Trophoblast cell (in vitro differentiated cells and primary cell): ENCODE measurements at regions not wholly inside any gene's neighbourhood (a gene's known extent, or its start where the extent isn't known, plus 50 kb on each side); places are given as distances from the start of the nearest gene placed in this dataset.

Source experiments
- DNase-seq, 2 donors: peaks; one replicate each; pipeline ENCODE4 v3.0.0-alpha.2; 2016
- H2AFZ ChIP-seq: 2 replicates; pipeline ENCODE4 v1.6.1; 2013; ENCODE audit warnings: low read length, moderate library complexity, mild to moderate bottlenecking; ENCODE audit not compliant: insufficient read depth, poor library complexity
- H2AK5ac ChIP-seq: 2 replicates; pipeline ENCODE4 v1.6.1; 2013; ENCODE audit warnings: mild to moderate bottlenecking, low read length
- H2BK120ac ChIP-seq: 2 replicates; pipeline ENCODE4 v1.6.1; 2013; ENCODE audit warnings: low read length, mild to moderate bottlenecking, moderate library complexity; ENCODE audit not compliant: insufficient read depth, poor library complexity
- H2BK12ac ChIP-seq: 2 replicates; pipeline ENCODE4 v1.6.1; 2013; ENCODE audit warnings: mild to moderate bottlenecking, low read length, moderate library complexity
- H2BK5ac ChIP-seq: 2 replicates; pipeline ENCODE4 v1.6.1; 2013; ENCODE audit warnings: low read length, low read depth, moderate library complexity, mild to moderate bottlenecking; ENCODE audit not compliant: poor library complexity
- H3K14ac ChIP-seq: 2 replicates; pipeline ENCODE4 v1.6.1; 2013; ENCODE audit warnings: mild to moderate bottlenecking, low read length
- H3K18ac ChIP-seq: 2 replicates; pipeline ENCODE4 v1.6.1; 2013; ENCODE audit warnings: mild to moderate bottlenecking, low read length
- H3K23ac ChIP-seq: 2 replicates; pipeline ENCODE4 v1.6.1; 2013; ENCODE audit warnings: low read length
- H3K27ac ChIP-seq: 2 replicates; pipeline ENCODE4 v1.5.1; 2013; ENCODE audit warnings: low read depth, mild to moderate bottlenecking, inconsistent platforms, low read length, moderate library complexity
- H3K27me3 ChIP-seq: 2 replicates; pipeline ENCODE4 v1.6.1; 2013; ENCODE audit warnings: inconsistent platforms, mild to moderate bottlenecking, low read length, moderate library complexity; ENCODE audit not compliant: insufficient read depth
- H3K36me3 ChIP-seq, 2 experiments: 1 replicate in 1 of 2; 2 replicates in 1 of 2; pipeline ENCODE4 v1.6.1; 2013; ENCODE audit warnings: low read length in 2 of 2, mild to moderate bottlenecking in 2 of 2, moderate library complexity in 1 of 2; ENCODE audit not compliant: insufficient read depth in 2 of 2, control insufficient read depth in 1 of 2
- H3K4ac ChIP-seq: 2 replicates; pipeline ENCODE4 v1.6.1; 2013; ENCODE audit warnings: low read depth, mild to moderate bottlenecking, low read length, moderate library complexity
- H3K4me1 ChIP-seq, 2 experiments: 1 replicate in 1 of 2; 2 replicates in 1 of 2; pipeline ENCODE4 v1.6.1; 2013; ENCODE audit warnings: low read length in 2 of 2, mild to moderate bottlenecking in 2 of 2, moderate library complexity in 1 of 2; ENCODE audit not compliant: insufficient read depth in 2 of 2, control insufficient read depth in 1 of 2
- H3K4me2 ChIP-seq: 2 replicates; pipeline ENCODE4 v1.6.1; 2013; ENCODE audit warnings: inconsistent platforms, mild to moderate bottlenecking, low read length, moderate library complexity
- H3K4me3 ChIP-seq: 2 replicates; pipeline ENCODE4 v1.5.1; 2013; ENCODE audit warnings: mild to moderate bottlenecking, low read depth, low read length, inconsistent platforms
- H3K79me1 ChIP-seq: one replicate; pipeline ENCODE4 v1.6.1; 2013; ENCODE audit warnings: low read length
- H3K79me2 ChIP-seq: 2 replicates; pipeline ENCODE4 v1.6.1; 2013; ENCODE audit warnings: low read length, mild to moderate bottlenecking; ENCODE audit not compliant: control insufficient read depth, insufficient read depth, poor library complexity
- H3K9ac ChIP-seq: 2 replicates; pipeline ENCODE4 v1.6.1; 2013; ENCODE audit warnings: mild to moderate bottlenecking, low read length
- H3K9me3 ChIP-seq: 2 replicates; pipeline ENCODE4 v1.6.1; 2013; ENCODE audit warnings: low read depth, mild to moderate bottlenecking, control low read depth, inconsistent platforms, low read length; ENCODE audit not compliant: insufficient read depth
- H4K12ac ChIP-seq: 2 replicates; pipeline ENCODE4 v1.6.1; 2013; ENCODE audit warnings: low read depth, mild to moderate bottlenecking, low read length, moderate library complexity
- H4K8ac ChIP-seq: 2 replicates; pipeline ENCODE4 v1.6.1; 2013; ENCODE audit warnings: low read depth, mild to moderate bottlenecking, low read length, moderate library complexity
- H4K91ac ChIP-seq: one replicate; pipeline ENCODE4 v1.6.1; 2013; ENCODE audit warnings: low read depth, mild to moderate bottlenecking, low read length, moderate library complexity
- WGBS: extraction: QIAGEN DNeasy Blood & Tissue Kit; methylation state at CpG from one replicate; pipeline ENCODE4 v1.1.7; 2013; ENCODE audit warnings: missing lambda C conversion rate; ENCODE audit not compliant: insufficient read length, insufficient coverage; ENCODE audit errors: extremely low coverage; 5-methylcytosine and 5-hydroxymethylcytosine counted together

- peaks cover 0 to 2% of the 10 kb centered on the region in 2 experiments for H3K4me1 ChIP-seq
- no peak overlapping the region for H2AFZ ChIP-seq
- no peak overlapping the region for H3K23ac ChIP-seq
- H3K79me2 ChIP-seq = no peaks in the 10 kb centered on the region
- no peak overlapping the region for H3K14ac ChIP-seq
- H3K18ac ChIP-seq = no peak overlapping the region
- no peak overlapping the region for H3K4me2 ChIP-seq
- H3K27me3 ChIP-seq = no peaks in the 10 kb centered on the region
- H4K12ac ChIP-seq = no peak overlapping the region
- no peak overlapping the region for H3K27ac ChIP-seq
- H3K36me3 ChIP-seq = no peaks in the 10 kb centered on the region
- no peak overlapping the region for H2AK5ac ChIP-seq
- no peak overlapping the region for H3K4me3 ChIP-seq
- no peak overlapping the region for H3K4ac ChIP-seq
- no peaks in the 10 kb centered on the region for H3K9me3 ChIP-seq
- H4K91ac ChIP-seq = no peak overlapping the region
- H2BK12ac ChIP-seq = no peak overlapping the region
- H3K79me1 ChIP-seq = no peaks in the 10 kb centered on the region
- no peak for DNase-seq
- H3K9ac ChIP-seq = no peak overlapping the region
- no peak overlapping the region for H2BK5ac ChIP-seq
- no peak overlapping the region for H2BK120ac ChIP-seq
- no CpG with 5 or more reads among the region's 3 CpGs for WGBS
- H4K8ac ChIP-seq = no peak overlapping the region
Observed at GRCh38 chr13:80598189-80598588, 257.3 kb upstream of the SPRY2 start.

- Histone ChIP-seq H2BK5ac (no peak overlapping the region), H3K4me3 (no peak overlapping the region), H4K91ac (no peak overlapping the region), H3K27ac (no peak overlapping the region), H2AK5ac (no peak overlapping the region), H3K79me1 (no peaks in the 10 kb centered on the region), H2BK12ac (no peak overlapping the region), H4K8ac (no peak overlapping the region), H3K14ac (no peak overlapping the region), H4K12ac (no peak overlapping the region), H3K4me2 (no peak overlapping the region), H2AFZ (no peak overlapping the region), H3K4ac (no peak overlapping the region), H2BK120ac (no peak overlapping the region), H3K23ac (no peak overlapping the region), H3K4me1 (no peaks in the 10 kb centered on the region), H3K18ac (no peak overlapping the region), H3K27me3 (no peaks in the 10 kb centered on the region), H3K36me3 (no peaks in the 10 kb centered on the region), H3K79me2 (no peaks in the 10 kb centered on the region), H3K9ac (no peak overlapping the region), H3K9me3 (no peaks in the 10 kb centered on the region)
- DNase-seq = no peak
- WGBS = no CpG with 5 or more reads among the region's 4 CpGs
Observed at GRCh38 chr13:80591976-80592740, 251.2 kb upstream of the SPRY2 start.

- Histone ChIP-seq H4K8ac (no peak overlapping the region), H3K23ac (no peak overlapping the region), H3K27me3 (no peaks in the 10 kb centered on the region), H3K14ac (no peak overlapping the region), H3K79me1 (no peaks in the 10 kb centered on the region), H2BK12ac (no peak overlapping the region), H3K4me3 (no peak overlapping the region), H3K79me2 (no peaks in the 10 kb centered on the region), H2AFZ (no peak overlapping the region), H3K9me3 (no peaks in the 10 kb centered on the region), H2BK120ac (no peak overlapping the region), H3K4ac (no peak overlapping the region), H3K18ac (no peak overlapping the region), H3K27ac (no peak overlapping the region), H4K91ac (no peak overlapping the region), H3K36me3 (no peaks in the 10 kb centered on the region), H4K12ac (no peak overlapping the region), H2AK5ac (no peak overlapping the region), H3K4me2 (no peak overlapping the region), H3K9ac (no peak overlapping the region), H2BK5ac (no peak overlapping the region), H3K4me1 (no peaks in the 10 kb centered on the region)
- WGBS = no CpG with 5 or more reads among the region's 3 CpGs
- no peak for DNase-seq
Observed at GRCh38 chr13:80590551-80590950, 249.6 kb upstream of the SPRY2 start.

- WGBS = no CpG with 5 or more reads among the region's 2 CpGs
- Histone ChIP-seq H3K4me3 (no peak overlapping the region), H3K27me3 (no peaks in the 10 kb centered on the region), H2BK12ac (no peak overlapping the region), H3K27ac (no peak overlapping the region), H3K9me3 (no peaks in the 10 kb centered on the region), H3K9ac (no peak overlapping the region), H2AK5ac (no peak overlapping the region), H3K36me3 (no peaks in the 10 kb centered on the region), H3K14ac (no peak overlapping the region), H3K4me2 (no peak overlapping the region), H3K18ac (no peak overlapping the region), H3K4ac (no peak overlapping the region), H4K8ac (no peak overlapping the region), H2BK120ac (no peak overlapping the region), H3K79me2 (no peaks in the 10 kb centered on the region), H2AFZ (no peak overlapping the region), H3K23ac (no peak overlapping the region), H4K91ac (no peak overlapping the region), H4K12ac (no peak overlapping the region), H3K4me1 (no peaks in the 10 kb centered on the region), H3K79me1 (no peaks in the 10 kb centered on the region), H2BK5ac (no peak overlapping the region)
- no peak for DNase-seq
Observed at GRCh38 chr13:80586356-80586755, 245.4 kb upstream of the SPRY2 start.
